Endodermal cell (in vitro differentiated cells): ENCODE measurements at regions not wholly inside any gene's neighbourhood (a gene's known extent, or its start where the extent isn't known, plus 50 kb on each side); places are given as distances from the start of the nearest gene placed in this dataset.
"Not testable (repeated sequence)": the region's sequence is repeated elsewhere in the genome, so short reads cannot be mapped to it uniquely, and the experiment has no call there.

Experiments used
- DNase-seq: peaks from one replicate; pipeline ENCODE4 v3.0.0-alpha.2; 2017
- H3K27ac ChIP-seq: 2 replicates; pipeline ENCODE4 v1.5.1; 2013; ENCODE audit warnings: mild to moderate bottlenecking, low read depth, low read length, moderate library complexity
- H3K27me3 ChIP-seq: 2 replicates; pipeline ENCODE4 v1.6.1; 2013; ENCODE audit warnings: mild to moderate bottlenecking, low read length, moderate library complexity; ENCODE audit not compliant: insufficient read depth, control insufficient read depth, poor library complexity, severe bottlenecking
- H3K36me3 ChIP-seq: 2 replicates; pipeline ENCODE4 v1.7.0; 2013; ENCODE audit warnings: mild to moderate bottlenecking, low read length, moderate library complexity; ENCODE audit not compliant: control insufficient read depth, insufficient read depth
- H3K4me1 ChIP-seq: one replicate; pipeline ENCODE4 v1.7.0; 2013; ENCODE audit warnings: low read length; ENCODE audit not compliant: control insufficient read depth, insufficient read depth
- H3K4me3 ChIP-seq: 2 replicates; pipeline ENCODE4 v1.5.1; 2013; ENCODE audit warnings: mild to moderate bottlenecking, low read length, moderate library complexity
- H3K9ac ChIP-seq: 2 replicates; pipeline ENCODE4 v1.6.1; 2013; ENCODE audit warnings: mild to moderate bottlenecking, low read length, moderate library complexity; ENCODE audit not compliant: poor library complexity, severe bottlenecking; ENCODE audit errors: extremely low read depth
- H3K9me3 ChIP-seq: 2 replicates; pipeline ENCODE4 v1.6.1; 2013; ENCODE audit warnings: mild to moderate bottlenecking, low read length, moderate library complexity; ENCODE audit not compliant: control insufficient read depth
- H3K27ac Mint-ChIP-seq: 2 replicates; pipeline ENCODE4 v1.8.0; 2020; ENCODE audit warnings: mixed read lengths
- H3K27me3 Mint-ChIP-seq: 2 replicates; pipeline ENCODE4 v1.8.0; 2021; ENCODE audit warnings: mild to moderate bottlenecking, mixed read lengths; ENCODE audit not compliant: insufficient read depth
- H3K36me3 Mint-ChIP-seq: 2 replicates; pipeline ENCODE4 v1.8.0; 2020; ENCODE audit warnings: low read depth, mixed read lengths
- H3K4me1 Mint-ChIP-seq: 2 replicates; pipeline ENCODE4 v1.8.0; 2020; ENCODE audit warnings: mixed read lengths
- H3K4me3 Mint-ChIP-seq: 2 replicates; pipeline ENCODE4 v1.8.0; 2020; ENCODE audit warnings: mild to moderate bottlenecking, moderate library complexity, mixed read lengths
- H3K9me3 Mint-ChIP-seq: 2 replicates; pipeline ENCODE4 v1.8.0; 2020; ENCODE audit warnings: mild to moderate bottlenecking, mixed read lengths
- CTCF ChIP-seq: fragments of 200-600 bp; sonication (generic); conservative IDR thresholded peaks from 2 replicates; pipeline ENCODE4 v1.5.0; 2021; ENCODE audit warnings: antibody characterized with exemption, mild to moderate bottlenecking
- whole genome bisulfite sequencing, 2 experiments: methylation state at CpG; one replicate each; pipeline versions ENCODE4 v1.1.5 to v1.1.7; 2013; ENCODE audit warnings: missing lambda C conversion rate in 2 of 2, mixed read lengths in 1 of 2; ENCODE audit not compliant: insufficient coverage in 1 of 2, insufficient read length in 1 of 2; 5-methylcytosine and 5-hydroxymethylcytosine counted together

- no peak overlapping the region for H3K4me3 ChIP-seq
- no peaks in the 10 kb centered on the region for H3K9me3 ChIP-seq
- H3K36me3 ChIP-seq = no peaks in the 10 kb centered on the region
- no peak overlapping the region for H3K4me3 Mint-ChIP-seq
- H3K4me1 Mint-ChIP-seq = no peaks in the 10 kb centered on the region
- H3K4me1 ChIP-seq = no peaks in the 10 kb centered on the region
- H3K27me3 ChIP-seq = no peaks in the 10 kb centered on the region
- no peaks in the 10 kb centered on the region for H3K9me3 Mint-ChIP-seq
- 89 to 100% methylated on average over 1 to 8 of the region's 8 CpGs for WGBS, 2 experiments
- H3K9ac ChIP-seq = no peak overlapping the region
- no peak for DNase-seq
- H3K36me3 Mint-ChIP-seq = no peaks in the 10 kb centered on the region
- H3K27me3 Mint-ChIP-seq = no peaks in the 10 kb centered on the region
- no peak overlapping the region for H3K27ac Mint-ChIP-seq
- H3K27ac ChIP-seq = no peak overlapping the region
- TF ChIP-seq CTCF = no peak
Observed at GRCh38 chr3:96467639-96468038, 346.8 kb upstream of the EPHA6 start.

GRCh38 chr3:96478496-96478895 is 335.9 kb upstream of the EPHA6 start:
- no peak overlapping the region for H3K27ac Mint-ChIP-seq
- H3K36me3 Mint-ChIP-seq = no peaks in the 10 kb centered on the region
- no peak overlapping the region for H3K4me3 ChIP-seq
- no peaks in the 10 kb centered on the region for H3K9me3 Mint-ChIP-seq
- H3K36me3 ChIP-seq = no peaks in the 10 kb centered on the region
- no peaks in the 10 kb centered on the region for H3K4me1 ChIP-seq
- TF ChIP-seq CTCF = no peak
- H3K4me1 Mint-ChIP-seq = no peaks in the 10 kb centered on the region
- H3K27me3 ChIP-seq = no peaks in the 10 kb centered on the region
- H3K9ac ChIP-seq = no peak overlapping the region
- no peak for DNase-seq
- no peaks in the 10 kb centered on the region for H3K9me3 ChIP-seq
- no peak overlapping the region for H3K4me3 Mint-ChIP-seq
- H3K27me3 Mint-ChIP-seq = no peaks in the 10 kb centered on the region
- no peak overlapping the region for H3K27ac ChIP-seq

GRCh38 chr3:96480881-96481280 is 333.5 kb upstream of the EPHA6 start:
- H3K9me3 ChIP-seq = no peaks in the 10 kb centered on the region
- Mint-ChIP-seq H3K9me3 (no peaks in the 10 kb centered on the region), H3K27ac (no peak overlapping the region), H3K27me3 (no peaks in the 10 kb centered on the region), H3K36me3 (no peaks in the 10 kb centered on the region), H3K4me3 (no peak overlapping the region), H3K4me1 (no peaks in the 10 kb centered on the region)
- no peaks in the 10 kb centered on the region for H3K27me3 ChIP-seq
- 83 to 93% methylated on average over 10 to 18 of the region's 18 CpGs for WGBS, 2 experiments
- H3K4me3 ChIP-seq = no peak overlapping the region
- TF ChIP-seq CTCF = no peak
- H3K27ac ChIP-seq = no peak overlapping the region
- DNase-seq = no peak
- no peak overlapping the region for H3K9ac ChIP-seq
- no peaks in the 10 kb centered on the region for H3K36me3 ChIP-seq
- H3K4me1 ChIP-seq = no peaks in the 10 kb centered on the region

- H3K27ac ChIP-seq, H3K9ac ChIP-seq, H3K4me1 ChIP-seq, H3K27me3 ChIP-seq, H3K9me3 ChIP-seq, H3K4me1 Mint-ChIP-seq, DNase-seq, H3K27me3 Mint-ChIP-seq, H3K4me3 Mint-ChIP-seq, H3K36me3 Mint-ChIP-seq, H3K9me3 Mint-ChIP-seq, H3K27ac Mint-ChIP-seq, H3K4me3 ChIP-seq, H3K36me3 ChIP-seq: not testable (repeated sequence)
- 94% methylated on average over 1 of the region's 1 CpG; no CpG with 5 or more reads in 1 of the 2 experiments for WGBS, 2 experiments
Observed at GRCh38 chr3:96483191-96483590, 331.2 kb upstream of the EPHA6 start.
